Caco-2 (cell line): ENCODE measurements at regions not wholly inside any gene's neighbourhood (a gene's known extent, or its start where the extent isn't known, plus 50 kb on each side); places are given as distances from the start of the nearest gene placed in this dataset.

Experiments
- BruUV-seq: library from RNA; stranded (reverse); fragments of 400-500 nt; replicated peaks from 2 replicates; lab custom pipeline; 2021; lab: Mats Ljungman, UMichigan
- CTCF ChIA-PET: fragments of 300-600 bp; sonication (Branson Sonifier 250); formaldehyde crosslinking; loops from one replicate; lab custom pipeline; 2022; ENCODE audit warnings: antibody characterized with exemption; lab: Charles Lee
- POLR2A ChIA-PET: fragments of 300-600 bp; sonication (Branson Sonifier 250); formaldehyde crosslinking; loops from one replicate; lab custom pipeline; 2022; ENCODE audit warnings: antibody characterized with exemption; lab: Charles Lee
- DNase-seq, 2 experiments: peaks; one replicate each; pipeline versions ENCODE4 v3.0.0 to v3.0.0-alpha.2; 2020 to 2022
- H3K27me3 ChIP-seq: replicated peaks from 2 replicates; pipeline ENCODE4 v1.6.0; 2011; ENCODE audit warnings: low read length; ENCODE audit not compliant: control insufficient read depth, insufficient read depth
- H3K36me3 ChIP-seq: 2 replicates; pipeline ENCODE4 v1.5.1; 2011; ENCODE audit warnings: low read length; ENCODE audit not compliant: control insufficient read depth, insufficient read depth
- H3K4me1 ChIP-seq: fragments of 250-450 bp; sonication (Bioruptor Pico); 2 replicates; pipeline ENCODE4 v1.5.1; 2020; ENCODE audit warnings: mild to moderate bottlenecking
- H3K4me3 ChIP-seq: 2 replicates; pipeline ENCODE4 v1.5.1; 2011; ENCODE audit warnings: low read depth, mild to moderate bottlenecking, control low read depth, low read length
- H3K9me3 ChIP-seq: fragments of 250-450 bp; sonication (Bioruptor Pico); 2 replicates; pipeline ENCODE4 v1.5.1; 2020; ENCODE audit warnings: mild to moderate bottlenecking, moderate library complexity
- H3K27ac Mint-ChIP-seq: one replicate; pipeline ENCODE4 v1.8.0; 2022; ENCODE audit warnings: mixed read lengths; ENCODE audit not compliant: unreplicated experiment
- H3K27me3 Mint-ChIP-seq: one replicate; pipeline ENCODE4 v1.8.0; 2022; ENCODE audit warnings: mixed read lengths; ENCODE audit not compliant: insufficient read depth, unreplicated experiment
- H3K36me3 Mint-ChIP-seq: one replicate; pipeline ENCODE4 v1.8.0; 2022; ENCODE audit warnings: mild to moderate bottlenecking, mixed read lengths; ENCODE audit not compliant: insufficient read depth, unreplicated experiment
- H3K4me1 Mint-ChIP-seq: one replicate; pipeline ENCODE4 v1.8.0; 2022; ENCODE audit warnings: low read depth, mixed read lengths; ENCODE audit not compliant: unreplicated experiment
- H3K4me3 Mint-ChIP-seq: one replicate; pipeline ENCODE4 v1.8.0; 2022; ENCODE audit warnings: mild to moderate bottlenecking, moderate library complexity, mixed read lengths; ENCODE audit not compliant: unreplicated experiment
- H3K9me3 Mint-ChIP-seq: one replicate; pipeline ENCODE4 v1.8.0; 2022; ENCODE audit warnings: mixed read lengths; ENCODE audit not compliant: unreplicated experiment
- intact Hi-C: fragments of 100-400 bp; cut with micrococcal nuclease; formaldehyde crosslinking; loops from one replicate; pipeline ENCODE4 v1.10.0; 2022; ENCODE audit not compliant: unreplicated experiment
- TF ChIP-seq, protein P1 (sequence below), 2 experiments: fragments of 200-600 bp in 1 of 2; IDR thresholded peaks; 1 replicate in 1 of 2; 2 replicates in 1 of 2; pipeline versions ENCODE4 v1.5.1 to v1.8.0; 2011 to 2022; ENCODE audit warnings: antibody characterized with exemption in 1 of 2, control low read depth in 1 of 2, inconsistent platforms in 1 of 2, low read depth in 1 of 2, low read length in 1 of 2, mild to moderate bottlenecking in 1 of 2, moderate library complexity in 1 of 2; ENCODE audit not compliant: insufficient read depth in 1 of 2, severe bottlenecking in 1 of 2, unreplicated experiment in 1 of 2

DNA sequence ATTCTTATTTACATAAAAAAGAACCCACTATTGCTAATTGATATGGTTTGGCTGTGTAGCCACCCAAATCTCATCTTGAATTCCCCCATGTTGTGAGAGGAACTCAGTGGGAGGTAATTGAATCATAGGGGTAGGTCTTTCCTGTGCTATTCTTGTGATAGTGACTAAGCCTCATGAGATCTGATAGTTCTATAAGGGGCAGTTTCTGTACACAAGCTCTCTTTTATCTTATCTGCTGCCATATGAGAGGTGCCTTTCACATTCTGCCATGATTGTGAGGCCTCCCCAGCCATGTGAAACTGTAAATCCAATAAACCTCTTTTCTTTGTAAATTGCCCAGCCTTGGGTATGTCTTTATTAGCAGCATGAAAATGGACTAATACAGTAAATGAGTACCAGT is 58.2 kb upstream of the PRR16 start:
- Mint-ChIP-seq H3K9me3 (peaks cover 9% of the 10 kb centered on the region), H3K4me1 (no peaks in the 10 kb centered on the region), H3K36me3 (no peaks in the 10 kb centered on the region), H3K4me3 (no peak overlapping the region), H3K27ac (no peak overlapping the region), H3K27me3 (no peaks in the 10 kb centered on the region)
- no peak for DNase-seq
- Histone ChIP-seq H3K27me3 (no peaks in the 10 kb centered on the region), H3K9me3 (no peaks in the 10 kb centered on the region; the same call in 1 of the 2 replicates), H3K36me3 (no peaks in the 10 kb centered on the region), H3K4me1 (no peaks in the 10 kb centered on the region), H3K4me3 (no peak overlapping the region)
- CTCF ChIA-PET, result no interaction called here
- intact Hi-C loops, result no loop called here
- TF ChIP-seq, protein P1, sequence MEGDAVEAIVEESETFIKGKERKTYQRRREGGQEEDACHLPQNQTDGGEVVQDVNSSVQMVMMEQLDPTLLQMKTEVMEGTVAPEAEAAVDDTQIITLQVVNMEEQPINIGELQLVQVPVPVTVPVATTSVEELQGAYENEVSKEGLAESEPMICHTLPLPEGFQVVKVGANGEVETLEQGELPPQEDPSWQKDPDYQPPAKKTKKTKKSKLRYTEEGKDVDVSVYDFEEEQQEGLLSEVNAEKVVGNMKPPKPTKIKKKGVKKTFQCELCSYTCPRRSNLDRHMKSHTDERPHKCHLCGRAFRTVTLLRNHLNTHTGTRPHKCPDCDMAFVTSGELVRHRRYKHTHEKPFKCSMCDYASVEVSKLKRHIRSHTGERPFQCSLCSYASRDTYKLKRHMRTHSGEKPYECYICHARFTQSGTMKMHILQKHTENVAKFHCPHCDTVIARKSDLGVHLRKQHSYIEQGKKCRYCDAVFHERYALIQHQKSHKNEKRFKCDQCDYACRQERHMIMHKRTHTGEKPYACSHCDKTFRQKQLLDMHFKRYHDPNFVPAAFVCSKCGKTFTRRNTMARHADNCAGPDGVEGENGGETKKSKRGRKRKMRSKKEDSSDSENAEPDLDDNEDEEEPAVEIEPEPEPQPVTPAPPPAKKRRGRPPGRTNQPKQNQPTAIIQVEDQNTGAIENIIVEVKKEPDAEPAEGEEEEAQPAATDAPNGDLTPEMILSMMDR (IDR thresholded peaks at IDR 0.05; ENCODE audit: insufficient read depth in 1 of 2, low read depth in 1 of 2, low read length in 1 of 2, severe bottlenecking in 1 of 2, unreplicated experiment in 1 of 2), result no peak
- POLR2A ChIA-PET, result no interaction called here
- no TSS peak for BruUV-seq

DNA sequence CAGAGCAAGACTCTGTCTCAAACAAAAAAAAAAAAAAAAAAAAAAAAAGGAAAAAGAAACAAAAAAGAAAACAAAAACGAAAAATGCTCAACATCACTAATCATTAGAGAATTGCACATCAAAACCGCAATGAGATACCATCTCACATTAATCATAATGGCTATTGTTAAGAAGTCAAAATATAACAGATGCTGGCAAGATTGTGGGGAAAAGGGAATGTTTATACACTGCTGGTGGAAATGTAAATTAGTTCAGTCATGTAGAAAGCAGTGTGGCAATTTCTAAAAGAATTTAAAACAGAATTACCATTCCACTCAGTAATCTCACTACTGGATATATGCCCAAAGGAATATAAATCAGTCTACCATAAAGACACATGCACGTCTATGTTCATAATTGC is 50.4 kb upstream of the PRR16 start:
- Histone ChIP-seq H3K36me3 (no peaks in the 10 kb centered on the region), H3K4me1 (no peaks in the 10 kb centered on the region), H3K27me3 (no peaks in the 10 kb centered on the region), H3K4me3 (no peak overlapping the region), H3K9me3 (no peaks in the 10 kb centered on the region)
- no TSS peak for BruUV-seq
- H3K27ac Mint-ChIP-seq, result no peak overlapping the region
- H3K9me3 Mint-ChIP-seq, result no peaks in the 10 kb centered on the region
- no peak for DNase-seq
- ChIA-PET POLR2A (no interaction called here), CTCF (no interaction called here)
- no peaks in the 10 kb centered on the region for H3K4me1 Mint-ChIP-seq
- peaks cover 6% of the 10 kb centered on the region for H3K27me3 Mint-ChIP-seq
- H3K36me3 Mint-ChIP-seq, result no peaks in the 10 kb centered on the region
- TF ChIP-seq, protein P1 (IDR thresholded peaks at IDR 0.05; ENCODE audit: insufficient read depth in 1 of 2, low read depth in 1 of 2, low read length in 1 of 2, severe bottlenecking in 1 of 2, unreplicated experiment in 1 of 2), result no peak
- H3K4me3 Mint-ChIP-seq, result no peak overlapping the region
- intact Hi-C loops, result no loop called here
